Myocyte (in vitro differentiated cells): ENCODE measurements at regions not wholly inside any gene's neighbourhood (a gene's known extent, or its start where the extent isn't known, plus 50 kb on each side); places are given as distances from the start of the nearest gene placed in this dataset.
A peak's percentile ranks its signal among the peaks of the same experiment; 100 is the strongest.

Experiments
- DNase-seq: peaks from one replicate; pipeline ENCODE4 v3.0.0-alpha.2; 2012; ENCODE audit warnings: low read depth

- DNase-seq, result no peak
These were observed 298.7 kb upstream of the RGMB start for GRCh38 chr5:98474782-98475181.

- no peak for DNase-seq
These were observed 290.9 kb upstream of the RGMB start for GRCh38 chr5:98482321-98483300.

DNA sequence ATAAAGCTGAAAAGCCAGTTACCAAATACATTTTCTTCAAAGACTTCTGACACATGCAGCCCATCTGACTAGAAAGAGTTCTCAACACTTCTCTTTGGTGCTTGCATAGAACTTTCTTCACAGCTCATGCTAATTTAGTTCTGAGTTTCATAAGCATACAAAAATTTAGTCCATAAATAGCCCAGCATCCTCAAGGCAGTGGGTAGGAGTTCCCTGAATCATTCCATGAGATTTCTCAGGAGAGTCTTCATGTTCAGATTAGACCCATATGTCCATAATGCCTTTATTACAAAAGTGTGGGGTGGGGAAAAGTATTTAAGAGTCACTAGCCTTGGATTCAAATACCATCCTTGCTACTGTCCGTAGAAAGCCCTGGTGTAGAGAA lies 290.2 kb upstream of the RGMB start:
- DNase-seq, result peak; percentile 69

DNA sequence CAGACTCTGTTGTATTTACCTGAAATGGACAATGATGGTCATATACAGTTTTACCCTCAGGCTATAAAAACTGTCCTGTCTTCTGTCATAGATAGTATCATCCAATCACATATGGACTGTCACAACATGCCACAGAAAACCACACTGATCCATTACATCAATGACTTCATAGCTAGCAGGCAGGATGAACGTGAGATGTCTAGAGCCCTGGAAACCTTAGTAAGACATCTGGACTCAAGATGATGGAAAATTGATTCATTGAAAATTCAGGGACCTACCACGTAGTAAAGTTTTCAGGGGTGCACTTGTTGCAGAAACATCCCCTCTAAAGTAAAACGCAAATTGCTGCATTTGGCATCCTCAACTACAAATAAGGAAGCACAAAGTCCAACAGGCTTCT lies 284.4 kb upstream of the RGMB start:
- DNase-seq, result no peak

DNA sequence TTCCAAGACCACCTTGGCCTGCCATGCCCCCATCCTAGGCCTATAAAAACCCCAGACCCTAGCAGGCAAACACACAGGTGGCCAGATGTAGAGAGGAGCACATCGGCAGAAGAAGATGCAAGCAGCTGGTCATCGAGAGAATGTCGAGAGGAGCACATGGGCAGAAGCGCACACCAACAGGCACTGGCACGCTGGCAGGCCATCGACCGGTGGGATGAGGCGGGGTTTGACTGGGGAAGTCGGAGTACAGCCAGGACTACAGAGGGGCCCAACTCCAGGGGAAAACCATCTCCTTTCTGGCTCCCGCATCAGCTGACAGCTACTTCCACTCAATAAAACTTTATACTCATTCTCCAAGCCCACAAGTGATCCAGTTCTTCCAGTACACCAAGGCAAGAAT lies 283.1 kb upstream of the RGMB start:
- no peak for DNase-seq

- DNase-seq, result no peak
These were observed 281.2 kb upstream of the RGMB start for GRCh38 chr5:98492258-98492657.

DNA sequence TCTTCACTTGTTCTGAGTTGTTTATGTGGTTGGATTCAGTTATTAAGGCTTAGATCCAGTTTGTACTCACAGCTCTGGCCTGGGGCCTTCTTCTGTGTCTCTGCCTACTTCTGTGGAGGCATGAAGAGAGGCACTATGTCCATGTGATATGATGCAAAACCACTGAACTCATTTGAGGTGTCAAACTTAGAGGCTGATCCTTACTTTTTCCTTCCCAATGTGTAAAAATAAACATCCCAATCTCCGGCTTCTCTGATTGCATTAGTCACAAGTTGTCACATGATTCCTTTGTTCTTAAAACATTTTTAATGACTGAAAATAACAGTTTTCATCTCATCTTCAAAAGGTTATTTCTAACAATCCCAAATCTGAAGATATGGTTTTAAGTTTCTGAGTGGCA lies 276.0 kb upstream of the RGMB start:
- peak; percentile 69 for DNase-seq

GRCh38 chr5:98498028-98498427 lies 275.4 kb upstream of the RGMB start:
- DNase-seq, result no peak

- no peak for DNase-seq
These were observed 273.6 kb upstream of the RGMB start for GRCh38 chr5:98499892-98500291.

- DNase-seq, result no peak
These were observed 272.7 kb upstream of the RGMB start for GRCh38 chr5:98500811-98501210.

DNA sequence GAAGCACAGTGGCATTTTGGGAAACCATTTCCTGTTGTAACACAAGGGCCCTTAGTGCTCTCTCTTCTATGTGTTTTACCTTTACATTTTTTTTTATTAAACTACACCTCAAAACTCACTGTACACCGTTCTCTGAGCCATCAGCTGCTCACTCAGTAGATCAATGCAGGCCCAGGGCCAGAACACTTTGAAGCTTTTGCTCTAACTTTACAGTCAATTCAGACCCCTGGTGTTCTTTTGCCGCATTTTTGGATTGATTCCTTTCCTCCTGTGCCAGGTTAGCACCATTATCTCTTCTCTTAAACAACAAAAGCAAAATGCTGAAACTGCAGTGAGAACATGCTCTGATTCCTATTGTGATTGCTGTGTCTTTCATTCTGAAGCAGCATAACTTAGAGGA lies 269.8 kb upstream of the RGMB start:
- DNase-seq, result no peak

DNA sequence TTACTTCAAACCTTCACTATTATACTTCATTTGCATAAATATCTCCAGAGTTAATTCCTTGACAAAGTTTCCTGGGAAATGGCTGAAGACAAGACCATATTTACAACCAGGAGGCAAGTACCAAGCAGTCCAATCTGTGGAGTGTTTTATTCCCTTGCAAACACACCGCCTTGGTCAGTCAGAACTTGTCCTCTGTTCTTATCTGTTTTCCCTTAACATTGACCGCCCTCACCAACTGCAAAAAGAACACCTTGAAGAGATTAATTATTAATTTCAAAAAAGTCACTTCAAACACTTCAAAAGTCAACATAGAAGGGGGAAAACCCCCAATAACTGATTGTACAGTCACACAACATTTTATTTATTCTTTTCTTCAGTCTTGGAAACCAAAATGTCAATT lies 269.0 kb upstream of the RGMB start:
- no peak for DNase-seq

GRCh38 chr5:98510143-98510985 lies 263.1 kb upstream of the RGMB start:
- peak; percentile 36 for DNase-seq

DNA sequence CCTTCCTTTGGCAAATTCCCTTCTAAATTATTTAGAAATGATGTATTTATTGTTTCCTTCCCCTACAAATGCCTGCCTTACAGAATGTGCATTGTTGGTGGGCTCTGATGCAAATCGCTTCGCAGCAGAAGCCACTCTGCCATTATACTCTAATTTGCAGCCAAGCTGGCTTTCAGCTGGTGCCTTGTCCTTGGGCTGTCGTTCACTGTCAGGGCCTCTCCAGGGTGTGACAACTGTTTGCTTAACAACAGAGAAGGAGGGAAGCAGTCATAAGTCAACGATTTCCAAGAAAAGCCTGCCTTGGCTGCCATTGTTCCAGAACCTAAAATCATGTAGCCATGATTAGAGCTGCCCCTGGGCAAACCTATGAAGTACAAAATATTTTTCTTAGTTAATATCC lies 260.1 kb upstream of the RGMB start:
- peak; percentile 52 for DNase-seq

GRCh38 chr5:98514215-98514614 lies 259.2 kb upstream of the RGMB start:
- peak; percentile 84 for DNase-seq

DNA sequence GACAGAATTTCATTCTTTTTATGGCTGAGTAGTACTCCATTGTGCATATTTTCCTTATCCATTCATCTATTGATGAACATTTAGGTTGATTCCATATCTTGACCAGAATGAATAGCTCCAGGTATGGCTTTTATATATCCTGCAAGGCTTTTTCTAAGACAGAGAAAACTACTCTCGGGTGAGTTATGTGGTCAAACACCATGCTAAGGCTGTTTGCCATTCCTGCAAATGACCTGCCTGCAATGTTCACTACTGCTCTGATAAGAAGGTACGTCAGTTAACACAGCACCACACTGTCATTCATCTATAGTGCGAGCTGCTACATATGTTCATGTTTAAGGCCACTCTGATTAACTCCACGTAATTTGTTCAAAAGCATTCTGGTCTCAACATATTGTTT lies 256.8 kb upstream of the RGMB start:
- DNase-seq, result no peak

DNA sequence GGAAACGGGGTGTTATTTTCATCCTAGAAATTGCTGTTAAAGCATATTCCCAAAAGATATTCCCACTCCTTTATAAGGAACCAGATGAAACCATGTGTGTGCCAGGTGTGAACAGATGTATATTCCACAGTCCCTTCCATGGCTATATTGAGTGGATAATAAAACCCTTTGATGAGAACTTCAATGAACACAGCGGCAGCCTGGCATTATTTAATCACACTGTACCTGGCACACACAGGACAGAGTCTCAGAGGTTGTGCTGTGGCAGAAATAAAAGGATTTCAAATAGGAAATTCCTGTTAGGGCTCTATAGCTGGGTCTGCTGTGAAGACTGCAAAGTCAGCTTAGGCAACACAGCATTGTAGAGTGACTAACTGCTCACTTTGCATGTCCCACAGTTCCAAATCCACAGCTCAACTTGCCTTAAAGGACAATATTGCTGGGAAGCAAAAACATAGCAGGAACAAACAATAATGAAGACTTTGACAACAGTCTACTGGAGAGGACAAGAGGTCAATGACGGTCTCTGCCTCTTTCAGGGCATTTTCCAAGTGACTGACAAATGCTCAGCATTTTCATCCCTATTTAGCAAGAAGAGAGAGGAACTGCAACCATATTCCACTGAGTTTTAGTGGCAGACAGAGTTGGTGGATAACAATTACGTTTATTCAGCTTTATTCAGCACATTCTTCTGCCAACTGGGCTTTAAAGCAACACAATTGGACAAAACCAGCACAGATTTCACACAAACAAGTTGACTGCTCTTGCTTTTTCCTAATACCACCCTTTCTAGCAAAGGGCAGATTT lies 255.7 kb upstream of the RGMB start:
- DNase-seq, result no peak

DNA sequence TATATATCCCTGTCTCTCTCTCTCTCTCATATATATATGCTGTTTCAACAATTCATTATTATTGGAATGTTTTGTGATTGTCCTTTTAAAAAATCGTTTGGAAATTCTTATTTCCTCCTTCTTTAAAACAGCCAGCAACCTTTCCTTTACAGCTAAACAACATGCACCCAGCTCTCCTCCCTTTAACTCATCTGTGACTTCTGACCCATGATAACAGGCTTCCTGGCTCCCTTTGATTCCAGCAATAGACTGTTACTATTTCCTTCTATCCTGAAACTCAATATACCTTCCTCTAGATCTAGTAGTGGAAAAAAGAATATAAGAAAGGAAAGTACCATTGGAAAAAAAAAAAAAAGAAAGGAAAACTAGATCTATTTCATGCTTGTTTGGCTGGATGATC lies 254.7 kb upstream of the RGMB start:
- DNase-seq, result no peak

DNA sequence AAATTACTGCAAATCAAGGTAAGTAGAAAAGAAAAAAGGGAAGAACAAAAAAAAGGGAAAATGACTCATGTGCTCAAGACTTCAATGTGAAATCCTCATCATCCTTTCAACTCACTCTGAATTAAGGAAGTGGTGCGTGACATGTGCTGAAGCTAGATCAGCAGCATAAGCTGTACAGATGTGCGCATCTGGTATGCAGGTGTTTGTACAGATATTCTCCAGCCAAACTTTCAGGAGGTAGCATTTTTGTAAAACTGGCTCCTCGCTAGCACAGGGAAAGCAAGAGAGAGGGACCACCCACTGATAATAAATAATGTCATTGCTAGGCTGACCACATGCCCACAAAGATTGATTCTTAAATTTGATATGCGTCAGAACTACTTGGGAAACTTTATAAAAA lies 253.9 kb upstream of the RGMB start:
- DNase-seq, result no peak

- DNase-seq, result no peak
These were observed 251.6 kb upstream of the RGMB start for GRCh38 chr5:98521821-98522220.

DNA sequence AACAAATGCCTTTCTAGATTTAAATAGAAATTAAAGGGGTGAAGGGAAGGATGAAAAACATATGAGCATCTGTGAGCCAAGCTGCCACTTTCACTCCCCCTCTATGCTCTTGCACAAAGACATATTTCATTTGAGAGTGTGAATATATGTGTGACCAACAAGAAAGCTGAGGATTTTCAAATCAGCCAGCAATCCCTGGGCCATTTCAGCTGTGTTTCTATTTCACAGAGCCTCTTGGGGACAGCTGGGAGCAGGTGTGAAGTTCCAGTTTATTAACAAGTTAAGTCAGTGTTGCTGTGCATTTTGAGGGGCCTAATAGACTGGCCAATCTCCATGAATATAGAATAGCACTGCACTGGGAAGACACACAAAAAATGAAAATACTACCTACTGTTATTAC lies 248.7 kb upstream of the RGMB start:
- peak; percentile 48 for DNase-seq

GRCh38 chr5:98527846-98528245 lies 245.6 kb upstream of the RGMB start:
- DNase-seq, result no peak
